Lower leg skin (tissue), 4 donors: ENCODE measurements at regions not wholly inside any gene's neighbourhood (a gene's known extent, or its start where the extent isn't known, plus 50 kb on each side); places are given as distances from the start of the nearest gene placed in this dataset.

Source experiments
- DNase-seq, 2 donors: peaks; one replicate each; pipeline ENCODE4 v3.0.0-alpha.2; 2019; ENCODE audit warnings: low spot score in 2 of 2
- H3K4me3 ChIP-seq: fragments of 200-600 bp; sonication (generic); 2 replicates; pipeline ENCODE4 v1.5.1; 2017; ENCODE audit warnings: mild to moderate bottlenecking, low read depth; ENCODE audit not compliant: poor library complexity, severe bottlenecking
- CTCF ChIP-seq, 3 donors: fragments of 450-650 bp; IDR thresholded peaks; one replicate each; pipeline ENCODE4 v1.5.1; 2016; ENCODE audit warnings: antibody characterized with exemption in 3 of 3, mild to moderate bottlenecking in 3 of 3, moderate library complexity in 2 of 3
- POLR2A ChIP-seq, 2 donors: fragments of 450-650 bp; IDR thresholded peaks; one replicate each; pipeline ENCODE4 v1.6.1; 2016 to 2017; ENCODE audit warnings: antibody characterized with exemption in 2 of 2, mild to moderate bottlenecking in 1 of 2, moderate library complexity in 1 of 2
- WGBS, 2 donors: methylation state at CpG; one replicate each; pipeline ENCODE4 v1.1.5; 2018; 5-methylcytosine and 5-hydroxymethylcytosine counted together
- intact Hi-C: fragments of 100-400 bp; cut with DNase I; formaldehyde crosslinking; loops from one replicate; pipeline ENCODE4 v1.15.0; 2023; ENCODE audit warnings: low total_unique reads

GRCh38 chr4:136246876-136247275, 1285.4 kb downstream of the PCDH18 start:
- intact Hi-C loops, result no loop called here
- TF ChIP-seq CTCF (IDR thresholded peaks at IDR 0.05), result no peak
- no peak for TF ChIP-seq POLR2A (IDR thresholded peaks at IDR 0.05)
- WGBS, 2 donors, result 37 to 47% methylated on average over 2 of the region's 2 CpGs
- DNase-seq, result no peak
- H3K4me3 ChIP-seq, result no peak overlapping the region

GRCh38 chr4:136241221-136241986, 1290.9 kb downstream of the PCDH18 start:
- intact Hi-C loops, result no loop called here
- no peak for DNase-seq
- no peak overlapping the region for H3K4me3 ChIP-seq
- WGBS, 2 donors, result 69 to 78% methylated on average over 7 of the region's 7 CpGs
- TF ChIP-seq POLR2A (IDR thresholded peaks at IDR 0.05), result no peak
- no peak for TF ChIP-seq CTCF (IDR thresholded peaks at IDR 0.05)

- intact Hi-C loops, result no loop called here
- H3K4me3 ChIP-seq, result no peak overlapping the region
- DNase-seq, result no peak
- TF ChIP-seq POLR2A (IDR thresholded peaks at IDR 0.05), result no peak
- TF ChIP-seq CTCF (IDR thresholded peaks at IDR 0.05), result no peak
Observed at GRCh38 chr4:136227315-136227714, 1305.0 kb downstream of the PCDH18 start.

GRCh38 chr4:136219592-136220125, 1312.6 kb downstream of the PCDH18 start:
- TF ChIP-seq POLR2A (IDR thresholded peaks at IDR 0.05), result no peak
- no peak for TF ChIP-seq CTCF (IDR thresholded peaks at IDR 0.05)
- no peak for DNase-seq
- H3K4me3 ChIP-seq, result no peak overlapping the region
- 90 to 94% methylated on average over 2 to 3 of the region's 3 CpGs for WGBS, 2 donors
- intact Hi-C loops, result no loop called here

- 54 to 58% methylated on average over 4 of the region's 4 CpGs for WGBS, 2 donors
- intact Hi-C loops, result no loop called here
- no peak for DNase-seq
- TF ChIP-seq POLR2A (IDR thresholded peaks at IDR 0.05) (no peak), CTCF (IDR thresholded peaks at IDR 0.05) (no peak)
- H3K4me3 ChIP-seq, result no peak overlapping the region
Observed at GRCh38 chr4:136203199-136203598, 1329.1 kb downstream of the PCDH18 start.

GRCh38 chr4:136198358-136198757, 1333.9 kb downstream of the PCDH18 start:
- 87 to 90% methylated on average over 1 of the region's 1 CpG for WGBS, 2 donors
- DNase-seq, result no peak

More at GRCh38 chr4:136198358-136198757, 1333.9 kb downstream of the PCDH18 start:
- no peak overlapping the region for H3K4me3 ChIP-seq
- intact Hi-C loops, result no loop called here
- no peak for TF ChIP-seq POLR2A (IDR thresholded peaks at IDR 0.05)
- no peak for TF ChIP-seq CTCF (IDR thresholded peaks at IDR 0.05)
